EH (cell line): ENCODE measurements at regions not wholly inside any gene's neighbourhood (a gene's known extent, or its start where the extent isn't known, plus 50 kb on each side); places are given as distances from the start of the nearest gene placed in this dataset.
"Not testable (repeated sequence)": the region's sequence is repeated elsewhere in the genome, so short reads cannot be mapped to it uniquely, and the experiment has no call there.

Source experiments
- DNase-seq: peaks from one replicate; pipeline ENCODE4 v3.0.0-alpha.2; 2015; ENCODE audit warnings: low read depth

- not testable (repeated sequence) for DNase-seq
Measured at GRCh38 chr2:146970981-146971380, 873.8 kb upstream of the ACVR2A start.

GRCh38 chr2:146969703-146970102 is 875.1 kb upstream of the ACVR2A start:
- DNase-seq, result not testable (repeated sequence)

GRCh38 chr2:146964494-146964893 is 880.3 kb upstream of the ACVR2A start:
- DNase-seq, result no peak

GRCh38 chr2:146954544-146954943 is 890.3 kb upstream of the ACVR2A start:
- DNase-seq, result no peak

GRCh38 chr2:146952696-146953095 is 892.1 kb upstream of the ACVR2A start:
- no peak for DNase-seq

- DNase-seq, result no peak
Measured at GRCh38 chr2:146950911-146951310, 893.9 kb upstream of the ACVR2A start.

- no peak for DNase-seq
Measured at GRCh38 chr2:146950361-146950760, 894.5 kb upstream of the ACVR2A start.

- no peak for DNase-seq
Measured at GRCh38 chr2:146949400-146949799, 895.4 kb upstream of the ACVR2A start.

GRCh38 chr2:146944601-146945000 is 900.2 kb upstream of the ACVR2A start:
- no peak for DNase-seq

- DNase-seq, result no peak
Measured at GRCh38 chr2:146939991-146940685, 904.7 kb upstream of the ACVR2A start.

- DNase-seq, result no peak
Measured at GRCh38 chr2:146934921-146935320, 909.9 kb upstream of the ACVR2A start.

- no peak for DNase-seq
Measured at GRCh38 chr2:146931109-146931508, 913.7 kb upstream of the ACVR2A start.

GRCh38 chr2:146927080-146927711 is 917.6 kb upstream of the ACVR2A start:
- no peak for DNase-seq

GRCh38 chr2:146918280-146918679 is 926.5 kb upstream of the ACVR2A start:
- DNase-seq, result no peak

- DNase-seq, result no peak
Measured at GRCh38 chr2:146917431-146918042, 927.3 kb upstream of the ACVR2A start.

GRCh38 chr2:146916914-146917313 is 927.9 kb upstream of the ACVR2A start:
- DNase-seq, result no peak

GRCh38 chr2:146913476-146913875 is 931.4 kb upstream of the ACVR2A start:
- no peak for DNase-seq

GRCh38 chr2:146912536-146912935 is 932.3 kb upstream of the ACVR2A start:
- no peak for DNase-seq

- no peak for DNase-seq
Measured at GRCh38 chr2:146908776-146909175, 936.1 kb upstream of the ACVR2A start.

- no peak for DNase-seq
Measured at GRCh38 chr2:146898083-146898482, 946.7 kb upstream of the ACVR2A start.

- no peak for DNase-seq
Measured at GRCh38 chr2:146894514-146894913, 950.3 kb upstream of the ACVR2A start.

- DNase-seq, result no peak
Measured at GRCh38 chr2:146893500-146894041, 951.3 kb upstream of the ACVR2A start.

- DNase-seq, result no peak
Measured at GRCh38 chr2:146890491-146890890, 954.3 kb upstream of the ACVR2A start.
